ENCODE measurements at regions not wholly inside any gene's neighbourhood (a gene's known extent, or its start where the extent isn't known, plus 50 kb on each side); places are given as distances from the start of the nearest gene placed in this dataset.

DNA sequence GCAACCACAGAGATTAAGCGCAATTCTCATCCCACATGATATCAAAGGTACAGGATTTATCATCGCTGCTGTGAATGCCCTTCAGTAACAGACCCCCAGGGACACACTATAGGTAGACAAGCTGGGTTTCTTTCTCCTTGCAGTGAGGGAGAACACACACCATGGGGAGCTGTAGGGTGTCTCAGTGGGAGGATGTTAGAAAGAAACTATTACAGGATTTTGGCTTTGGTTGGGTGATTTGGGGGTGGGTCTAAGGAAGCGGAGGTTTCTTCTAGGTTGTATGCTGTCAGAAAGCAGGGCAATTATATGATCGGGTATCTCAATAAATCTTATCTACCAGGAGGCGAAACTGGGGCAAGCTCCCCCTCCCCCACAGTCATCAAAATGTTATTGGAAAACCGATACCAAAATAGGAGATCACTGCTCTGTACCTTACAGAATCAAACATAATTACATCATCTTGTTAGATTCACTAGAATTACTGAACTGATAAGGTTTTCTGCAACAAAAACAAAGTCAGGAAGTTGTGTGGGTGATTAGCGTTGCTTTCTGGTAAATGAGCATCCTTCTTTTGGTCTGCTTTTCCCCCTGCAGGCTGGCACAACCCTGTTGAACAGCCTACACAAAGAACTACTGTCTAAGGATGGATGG lies 209.7 kb downstream of the TEX36 start:
- 81% methylated on average over 7 of the region's 7 CpGs for WGBS, 2 donors
- intact Hi-C loops (cut with DNase I), result no loop called here

DNA sequence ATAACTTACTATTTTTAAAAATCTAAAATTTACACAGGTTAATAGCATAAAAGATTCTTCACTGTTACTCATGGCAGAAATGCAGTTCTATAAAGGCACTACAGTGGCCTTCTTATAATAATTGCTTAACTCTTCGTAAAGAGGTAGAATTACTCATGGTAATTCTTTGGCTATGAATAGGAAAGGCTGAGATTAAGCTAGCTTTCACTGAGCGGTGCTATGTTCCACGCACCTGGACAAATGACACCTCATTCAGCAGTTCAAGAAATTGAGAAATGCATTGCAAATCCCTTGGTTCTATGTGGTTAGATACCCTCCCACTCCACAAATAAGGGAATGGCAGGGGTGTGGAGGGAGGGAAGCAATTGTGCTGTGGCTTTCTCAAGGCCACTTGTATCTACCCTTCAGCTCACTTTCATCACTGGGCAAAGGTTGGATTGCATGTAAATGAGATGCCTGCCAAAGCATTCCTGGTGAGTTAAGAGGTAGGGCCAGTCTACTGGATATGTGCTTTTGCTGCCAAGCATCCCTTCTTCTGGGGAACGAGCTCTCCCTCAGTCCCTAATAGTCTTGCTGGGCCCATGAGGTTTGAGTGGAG lies 210.9 kb downstream of the TEX36 start:
- no peak overlapping the region for H3K4me3 ChIP-seq
- no peaks in the 10 kb centered on the region for H3K27me3 ChIP-seq
- DNase-seq (no peak), ATAC-seq (no peak)
- intact Hi-C loops (cut with DNase I), result no loop called here
- 89 to 92% methylated on average over 4 of the region's 4 CpGs for WGBS, 2 donors
- no peak for TF ChIP-seq POLR2A (IDR thresholded peaks at IDR 0.05)
- TF ChIP-seq, protein P1, sequence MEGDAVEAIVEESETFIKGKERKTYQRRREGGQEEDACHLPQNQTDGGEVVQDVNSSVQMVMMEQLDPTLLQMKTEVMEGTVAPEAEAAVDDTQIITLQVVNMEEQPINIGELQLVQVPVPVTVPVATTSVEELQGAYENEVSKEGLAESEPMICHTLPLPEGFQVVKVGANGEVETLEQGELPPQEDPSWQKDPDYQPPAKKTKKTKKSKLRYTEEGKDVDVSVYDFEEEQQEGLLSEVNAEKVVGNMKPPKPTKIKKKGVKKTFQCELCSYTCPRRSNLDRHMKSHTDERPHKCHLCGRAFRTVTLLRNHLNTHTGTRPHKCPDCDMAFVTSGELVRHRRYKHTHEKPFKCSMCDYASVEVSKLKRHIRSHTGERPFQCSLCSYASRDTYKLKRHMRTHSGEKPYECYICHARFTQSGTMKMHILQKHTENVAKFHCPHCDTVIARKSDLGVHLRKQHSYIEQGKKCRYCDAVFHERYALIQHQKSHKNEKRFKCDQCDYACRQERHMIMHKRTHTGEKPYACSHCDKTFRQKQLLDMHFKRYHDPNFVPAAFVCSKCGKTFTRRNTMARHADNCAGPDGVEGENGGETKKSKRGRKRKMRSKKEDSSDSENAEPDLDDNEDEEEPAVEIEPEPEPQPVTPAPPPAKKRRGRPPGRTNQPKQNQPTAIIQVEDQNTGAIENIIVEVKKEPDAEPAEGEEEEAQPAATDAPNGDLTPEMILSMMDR (IDR thresholded peaks at IDR 0.05), result no peak
- H3K27ac ChIP-seq, result no peak overlapping the region
- H3K4me1 ChIP-seq, result no peaks in the 10 kb centered on the region
- H3K36me3 ChIP-seq (replicated peaks in 1 of 2; ENCODE audit: insufficient read depth in 1 of 2, low read depth in 2 of 2), result no peaks in the 10 kb centered on the region
- H3K9me3 ChIP-seq, result no peaks in the 10 kb centered on the region

More for the DNA sequence above, 209.7 kb downstream of the TEX36 start:
- Histone ChIP-seq H3K27ac (no peak overlapping the region), H3K4me1 (no peaks in the 10 kb centered on the region), H3K36me3 (replicated peaks in 1 of 2; ENCODE audit: insufficient read depth in 1 of 2, low read depth in 2 of 2) (no peaks in the 10 kb centered on the region), H3K27me3 (no peaks in the 10 kb centered on the region), H3K9me3 (no peaks in the 10 kb centered on the region), H3K4me3 (no peak overlapping the region)
- TF ChIP-seq, protein P1 (IDR thresholded peaks at IDR 0.05), result no peak
- TF ChIP-seq POLR2A (IDR thresholded peaks at IDR 0.05), result no peak
- ATAC-seq (no peak), DNase-seq (no peak)

DNA sequence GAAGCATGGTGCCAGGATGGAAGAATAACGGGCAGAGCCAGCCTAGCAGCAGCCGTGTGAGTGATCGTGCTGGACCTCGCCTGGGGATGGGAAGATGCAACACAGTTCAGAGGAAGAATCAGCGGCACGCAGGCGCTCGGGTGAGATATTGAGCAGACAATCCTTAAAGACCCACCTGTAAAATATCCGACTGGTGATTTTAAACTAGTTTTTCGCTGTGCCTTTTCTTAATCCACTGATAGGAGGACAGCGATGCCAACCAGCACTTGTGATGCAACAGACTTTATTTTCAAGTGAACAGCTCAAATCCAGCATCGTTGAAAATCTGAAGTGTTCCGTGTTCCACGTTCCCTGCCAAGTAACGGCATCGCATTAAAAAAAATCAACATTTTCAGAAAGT lies 214.7 kb downstream of the TEX36 start:
- intact Hi-C loops (cut with DNase I), result no loop called here
- Histone ChIP-seq H3K9me3 (no peaks in the 10 kb centered on the region), H3K4me3 (no peak overlapping the region), H3K27me3 (no peaks in the 10 kb centered on the region), H3K4me1 (no peaks in the 10 kb centered on the region), H3K27ac (no peak overlapping the region), H3K36me3 (replicated peaks in 1 of 2; ENCODE audit: insufficient read depth in 1 of 2, low read depth in 2 of 2) (no peaks in the 10 kb centered on the region)
- 83 to 90% methylated on average over 16 of the region's 16 CpGs for WGBS, 2 donors
- no peak for ATAC-seq
- no peak for DNase-seq
- TF ChIP-seq, protein P1 (IDR thresholded peaks at IDR 0.05), result no peak
- TF ChIP-seq POLR2A (IDR thresholded peaks at IDR 0.05), result no peak

DNA sequence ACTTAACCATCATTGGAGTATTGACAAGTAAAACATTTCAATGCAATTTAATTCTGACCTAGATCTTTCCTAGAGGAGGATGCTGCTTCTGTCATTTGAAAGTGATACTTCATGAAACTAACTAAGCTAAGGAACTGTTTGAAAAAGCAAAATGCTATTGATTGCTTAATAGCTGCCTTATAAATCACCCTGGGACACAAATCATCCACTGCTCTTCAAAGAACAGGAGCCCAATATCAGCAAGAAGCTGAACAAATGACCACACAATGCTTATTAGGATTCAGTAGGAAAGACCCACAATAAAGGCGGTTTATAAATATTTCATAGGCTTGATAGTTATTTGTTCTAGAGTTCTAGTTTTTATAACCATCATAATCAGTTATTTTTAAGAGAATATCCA lies 216.3 kb downstream of the TEX36 start:
- 74 to 83% methylated on average over 1 of the region's 1 CpG for WGBS, 2 donors
- no peak overlapping the region for H3K27ac ChIP-seq
- no peaks in the 10 kb centered on the region for H3K9me3 ChIP-seq
- no peak overlapping the region for H3K4me3 ChIP-seq
- H3K36me3 ChIP-seq (replicated peaks in 1 of 2; ENCODE audit: insufficient read depth in 1 of 2, low read depth in 2 of 2), result no peaks in the 10 kb centered on the region
- no peak for TF ChIP-seq POLR2A (IDR thresholded peaks at IDR 0.05)
- TF ChIP-seq, protein P1 (IDR thresholded peaks at IDR 0.05), result no peak
- no peak for DNase-seq
- intact Hi-C loops (cut with DNase I), result no loop called here
- ATAC-seq, result no peak
- no peaks in the 10 kb centered on the region for H3K4me1 ChIP-seq
- H3K27me3 ChIP-seq, result no peaks in the 10 kb centered on the region

DNA sequence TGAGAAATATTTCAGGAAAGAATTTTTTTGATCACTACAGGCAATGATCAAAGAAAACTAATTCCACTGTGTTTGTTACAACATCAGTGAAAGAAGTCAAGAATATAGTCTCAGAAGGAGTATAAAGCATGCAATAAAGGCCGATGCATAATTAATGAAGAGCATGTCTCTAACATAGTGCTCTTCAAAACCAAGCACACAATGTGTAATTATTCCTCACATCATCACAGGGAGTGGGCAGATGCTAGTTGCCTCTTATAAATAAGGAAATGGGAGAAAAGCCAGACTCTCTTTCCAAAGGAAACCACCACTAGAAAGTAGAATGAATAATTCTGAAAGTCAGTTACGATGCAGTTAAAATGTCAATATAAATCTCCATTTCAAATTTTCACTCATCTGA lies 220.1 kb downstream of the TEX36 start:
- intact Hi-C loops (cut with DNase I), result no loop called here
- DNase-seq, result no peak
- no peak for ATAC-seq
- Histone ChIP-seq H3K36me3 (replicated peaks in 1 of 2; ENCODE audit: insufficient read depth in 1 of 2, low read depth in 2 of 2) (no peaks in the 10 kb centered on the region), H3K4me1 (no peaks in the 10 kb centered on the region), H3K9me3 (no peaks in the 10 kb centered on the region), H3K4me3 (no peak overlapping the region), H3K27me3 (no peaks in the 10 kb centered on the region), H3K27ac (no peak overlapping the region)
- no peak for TF ChIP-seq POLR2A (IDR thresholded peaks at IDR 0.05)
- TF ChIP-seq, protein P1 (IDR thresholded peaks at IDR 0.05), result no peak
- 71 to 89% methylated on average over 2 of the region's 2 CpGs for WGBS, 2 donors
